IMR-90 (cell line): ENCODE measurements at regions not wholly inside any gene's neighbourhood (a gene's known extent, or its start where the extent isn't known, plus 50 kb on each side); places are given as distances from the start of the nearest gene placed in this dataset.

Source experiments
- ATAC-seq: fragments of 200-7000 bp; cut with Tn5 transposase; 2 replicates; pipeline ENCODE4 v1.9.1; 2020; ENCODE audit warnings: low read depth, mild to moderate bottlenecking, moderate library complexity
- BruUV-seq: library from RNA; stranded (reverse); fragments of 400-500 nt; replicated peaks from 2 replicates; lab custom pipeline; 2021; lab: Mats Ljungman, UMichigan
- CTCF ChIA-PET: fragments of 300-600 bp; formaldehyde crosslinking; extraction: SDS; loops from one replicate; lab custom pipeline; 2021; ENCODE audit warnings: antibody characterized with exemption; lab: Yijun Ruan, JAX
- POLR2A ChIA-PET: fragments of 300-600 bp; sonication (Branson Sonifier 250); formaldehyde crosslinking; loops from one replicate; lab custom pipeline; 2022; ENCODE audit warnings: antibody characterized with exemption; ENCODE audit not compliant: unreplicated experiment; lab: Charles Lee
- DNase-seq: peaks from one replicate; pipeline ENCODE4 v3.0.0; 2013
- H2AFZ ChIP-seq: replicated peaks from 2 replicates; pipeline ENCODE3; 2013; ENCODE audit warnings: low read length, mild to moderate bottlenecking; ENCODE audit not compliant: poor library complexity
- H2AK5ac ChIP-seq: 2 replicates; pipeline ENCODE4 v1.6.1; 2013; ENCODE audit warnings: low read depth, low read length, inconsistent platforms
- H2AK9ac ChIP-seq: replicated peaks from 2 replicates; pipeline ENCODE3; 2013; ENCODE audit warnings: mild to moderate bottlenecking, low read depth, low read length, moderate library complexity; ENCODE audit not compliant: poor library complexity
- H2BK120ac ChIP-seq: 2 replicates; pipeline ENCODE4 v1.6.1; 2013; ENCODE audit warnings: low read depth, low read length, inconsistent platforms
- H2BK15ac ChIP-seq: 3 replicates; pipeline ENCODE4 v1.6.1; 2013; ENCODE audit warnings: low read depth, low read length, inconsistent platforms
- H2BK20ac ChIP-seq: 2 replicates; pipeline ENCODE4 v1.6.1; 2013; ENCODE audit warnings: low read depth, mild to moderate bottlenecking, inconsistent platforms, low read length, moderate library complexity
- H2BK5ac ChIP-seq: 2 replicates; pipeline ENCODE4 v1.6.1; 2013; ENCODE audit warnings: mild to moderate bottlenecking, low read depth, low read length, inconsistent platforms; ENCODE audit not compliant: poor library complexity, severe bottlenecking
- H3K14ac ChIP-seq: replicated peaks from 2 replicates; pipeline ENCODE4 v1.6.1; 2013; ENCODE audit warnings: low read depth, low read length, inconsistent platforms
- H3K18ac ChIP-seq: 2 replicates; pipeline ENCODE4 v1.6.1; 2013; ENCODE audit warnings: low read depth, low read length, control low read depth
- H3K23ac ChIP-seq: 2 replicates; pipeline ENCODE4 v1.6.1; 2013; ENCODE audit warnings: low read depth, low read length, inconsistent platforms
- H3K27ac ChIP-seq: 2 replicates; pipeline ENCODE4 v1.5.1; 2013; ENCODE audit warnings: mild to moderate bottlenecking, control low read depth, low read length; ENCODE audit not compliant: insufficient read depth
- H3K27me3 ChIP-seq: 2 replicates; pipeline ENCODE4 v1.6.1; 2013; ENCODE audit warnings: low read length; ENCODE audit not compliant: control insufficient read depth, insufficient read depth
- H3K36me3 ChIP-seq: 2 replicates; pipeline ENCODE4 v1.6.1; 2013; ENCODE audit warnings: low read length, mixed read lengths; ENCODE audit not compliant: control insufficient read depth, insufficient read depth
- H3K4ac ChIP-seq: 2 replicates; pipeline ENCODE4 v1.6.1; 2013; ENCODE audit warnings: low read depth, low read length, inconsistent platforms
- H3K4me1 ChIP-seq: 2 replicates; pipeline ENCODE4 v1.6.1; 2013; ENCODE audit warnings: low read length, mixed read lengths; ENCODE audit not compliant: control insufficient read depth, insufficient read depth
- H3K4me2 ChIP-seq: 2 replicates; pipeline ENCODE4 v1.6.1; 2013; ENCODE audit warnings: low read depth, mild to moderate bottlenecking, control low read depth, low read length, moderate library complexity
- H3K4me3 ChIP-seq: 2 replicates; pipeline ENCODE4 v1.5.1; 2013; ENCODE audit warnings: low read depth, mild to moderate bottlenecking, control low read depth, low read length, moderate library complexity; ENCODE audit not compliant: insufficient read depth
- H3K56ac ChIP-seq: 2 replicates; pipeline ENCODE4 v1.6.1; 2013; ENCODE audit warnings: low read length, inconsistent platforms; ENCODE audit not compliant: insufficient read depth; ENCODE audit errors: extremely low read depth
- H3K79me1 ChIP-seq, 2 experiments: 2 replicates each; pipeline ENCODE4 v1.6.1; 2013; ENCODE audit warnings: low read length in 2 of 2, inconsistent platforms in 1 of 2, low read depth in 1 of 2
- H3K9ac ChIP-seq: 2 replicates; pipeline ENCODE4 v1.6.1; 2013; ENCODE audit warnings: low read depth, low read length, control low read depth
- H3K9me1 ChIP-seq: 2 replicates; pipeline ENCODE4 v1.6.1; 2013; ENCODE audit warnings: low read length, inconsistent platforms; ENCODE audit not compliant: insufficient read depth
- H3K9me3 ChIP-seq: 2 replicates; pipeline ENCODE4 v1.6.1; 2013; ENCODE audit warnings: low read length; ENCODE audit not compliant: control insufficient read depth, insufficient read depth
- H4K20me1 ChIP-seq: 2 replicates; pipeline ENCODE4 v1.6.1; 2013; ENCODE audit warnings: low read length, inconsistent platforms; ENCODE audit not compliant: insufficient read depth
- H4K5ac ChIP-seq: 2 replicates; pipeline ENCODE4 v1.6.1; 2013; ENCODE audit warnings: mild to moderate bottlenecking, low read depth, low read length, control low read depth
- H4K8ac ChIP-seq, 2 experiments: 2 replicates each; pipeline ENCODE4 v1.6.1; 2013; ENCODE audit warnings: low read depth in 2 of 2, low read length in 2 of 2, control low read depth in 1 of 2, inconsistent platforms in 1 of 2
- H4K91ac ChIP-seq: 2 replicates; pipeline ENCODE4 v1.6.1; 2013; ENCODE audit warnings: low read depth, low read length, inconsistent platforms; ENCODE audit not compliant: insufficient read depth
- CHD1 ChIP-seq: IDR thresholded peaks from 2 replicates; pipeline ENCODE4 v1.6.1; 2012; ENCODE audit warnings: low read depth, low read length, improper control_type of control experiment
- NFE2L2 ChIP-seq: fragments of 150-350 bp; IDR thresholded peaks from 2 replicates; pipeline ENCODE4 v1.6.1; 2016; ENCODE audit warnings: low read depth, mild to moderate bottlenecking, low read length
- RFX5 ChIP-seq: IDR thresholded peaks from 2 replicates; pipeline ENCODE4 v1.8.0; 2012; ENCODE audit warnings: low read depth, mild to moderate bottlenecking, low read length, moderate library complexity
- WGBS, 2 experiments: methylation state at CpG; one replicate each; pipeline versions ENCODE4 v1.1.5 to v1.1.7; 2013; ENCODE audit warnings: missing lambda C conversion rate in 2 of 2; ENCODE audit not compliant: insufficient read length in 1 of 2; ENCODE audit errors: extremely low coverage in 2 of 2; 5-methylcytosine and 5-hydroxymethylcytosine counted together
- dilution Hi-C: fragments of 300-500 bp; cut with HindIII; formaldehyde crosslinking; loops from one replicate; pipeline ENCODE4 v1.14.3; 2018; ENCODE audit warnings: low sequenced_read_pairs; ENCODE audit not compliant: unreplicated experiment
- in situ Hi-C: fragments of 300-500 bp; cut with MboI; formaldehyde crosslinking; loops from 3 replicates; pipeline ENCODE4 v1.14.3; 2019; ENCODE audit warnings: low sequenced_read_pairs, inconsistent platforms, mixed read lengths
- intact Hi-C: fragments of 100-400 bp; cut with micrococcal nuclease; formaldehyde crosslinking; loops from 2 replicates; pipeline ENCODE4 v1.10.0; 2022

DNA sequence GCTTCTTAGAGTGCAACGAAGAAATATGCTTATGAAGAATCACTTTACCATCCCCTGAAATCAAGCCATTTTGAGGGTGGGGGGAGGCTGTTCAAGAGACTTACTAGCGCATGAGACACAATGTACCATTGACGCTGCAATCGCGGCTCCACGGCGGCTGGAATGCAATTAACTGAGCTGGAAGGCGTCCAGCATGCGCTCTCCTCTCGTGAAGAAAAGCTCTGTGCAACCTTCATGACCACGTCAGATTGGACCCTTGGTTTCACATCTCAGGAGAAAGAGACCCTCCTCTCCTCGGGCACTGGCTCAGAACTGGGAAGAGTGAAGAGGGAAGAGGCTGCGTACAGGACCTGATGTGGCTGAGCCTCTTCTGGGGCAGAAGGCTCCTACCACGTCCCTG, 138.5 kb upstream of the IRX2 start:
- WGBS, 2 experiments = 33% methylated on average over 1 of the region's 14 CpGs; no CpG with 5 or more reads in 1 of the 2 experiments
- H3K9ac ChIP-seq = no peak overlapping the region
- no peaks in the 10 kb centered on the region for H4K20me1 ChIP-seq
- H2BK20ac ChIP-seq = no peak overlapping the region
- H3K4me3 ChIP-seq = no peak overlapping the region
- no peak overlapping the region for H4K8ac ChIP-seq
- no peaks in the 10 kb centered on the region for H3K36me3 ChIP-seq
- H3K9me3 ChIP-seq = peaks cover 47% of the 10 kb centered on the region
- no peak for ATAC-seq
- no peak overlapping the region for H3K56ac ChIP-seq
- H3K4me1 ChIP-seq = no peaks in the 10 kb centered on the region
- in situ Hi-C loops = no loop called here
- no peak overlapping the region for H3K23ac ChIP-seq
- H3K9me1 ChIP-seq = no peaks in the 10 kb centered on the region
- H3K27ac ChIP-seq = no peak overlapping the region
- no peak overlapping the region for H4K5ac ChIP-seq
- H3K27me3 ChIP-seq = no peaks in the 10 kb centered on the region
- H3K79me1 ChIP-seq = no peaks in the 10 kb centered on the region
- H2AK9ac ChIP-seq = no peak overlapping the region
- H3K4me2 ChIP-seq = no peak overlapping the region
- H3K14ac ChIP-seq = no peak overlapping the region
- H2BK120ac ChIP-seq = no peak overlapping the region
- H2BK5ac ChIP-seq = no peak overlapping the region
- DNase-seq = no peak
- no peak overlapping the region for H3K4ac ChIP-seq
- no peak overlapping the region for H3K18ac ChIP-seq
- POLR2A ChIA-PET = no interaction called here
- no peak for TF ChIP-seq CHD1
- no peak for TF ChIP-seq NFE2L2
- no peak for TF ChIP-seq RFX5
- intact Hi-C loops = no loop called here
- no peak overlapping the region for H2BK15ac ChIP-seq
- CTCF ChIA-PET = no interaction called here
- dilution Hi-C loops = no loop called here
- no peak overlapping the region for H2AK5ac ChIP-seq
- H2AFZ ChIP-seq = no peak overlapping the region
- no peak overlapping the region for H4K91ac ChIP-seq
- BruUV-seq = no TSS peak
